GM12892 (cell line): ENCODE measurements at regions not wholly inside any gene's neighbourhood (a gene's known extent, or its start where the extent isn't known, plus 50 kb on each side); places are given as distances from the start of the nearest gene placed in this dataset.

Experiments
- DNase-seq: peaks from one replicate; pipeline ENCODE4 v3.0.0; 2011; ENCODE audit not compliant: insufficient read length
- FAIRE-seq: peaks from 2 replicates; lab custom pipeline; 2011; peaks lifted over from hg19 to GRCh38; lab: Jason Lieb, UNC
- POLR2A ChIP-seq: IDR thresholded peaks from 2 replicates; pipeline ENCODE4 v1.6.1; 2011; ENCODE audit warnings: low read depth, low read length, control low read depth
- POLR2AphosphoS5 ChIP-seq: IDR thresholded peaks from 2 replicates; pipeline ENCODE4 v1.6.1; 2011; ENCODE audit warnings: low read depth, low read length, control low read depth
- TAF1 ChIP-seq: IDR thresholded peaks from 2 replicates; pipeline ENCODE4 v1.6.1; 2011; ENCODE audit warnings: low read depth, mild to moderate bottlenecking, control low read depth, low read length, borderline replicate concordance

DNA sequence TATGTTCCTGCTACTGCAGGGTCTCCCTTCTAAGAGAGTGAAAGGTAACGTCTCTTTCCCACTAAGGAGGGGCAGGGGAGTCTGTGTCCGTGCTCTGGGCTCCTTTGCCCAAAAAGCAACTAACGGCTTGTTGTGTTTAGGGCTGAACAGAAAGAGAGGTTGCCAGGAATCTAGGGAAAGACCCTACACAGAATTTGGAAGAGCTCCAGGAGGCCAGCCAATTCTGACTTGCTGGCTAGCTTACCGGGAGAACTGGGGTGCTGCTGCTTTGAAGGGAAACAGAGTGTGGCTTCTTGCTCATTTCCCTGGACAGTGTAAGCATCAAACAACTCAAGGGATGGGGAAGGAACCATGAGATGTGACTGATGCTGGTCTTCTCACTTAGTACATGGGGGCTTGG lies 176.1 kb downstream of the GADD45G start:
- TF ChIP-seq POLR2A (no peak), TAF1 (no peak), POLR2AphosphoS5 (no peak)
- FAIRE-seq (no peak), DNase-seq (no peak)

DNA sequence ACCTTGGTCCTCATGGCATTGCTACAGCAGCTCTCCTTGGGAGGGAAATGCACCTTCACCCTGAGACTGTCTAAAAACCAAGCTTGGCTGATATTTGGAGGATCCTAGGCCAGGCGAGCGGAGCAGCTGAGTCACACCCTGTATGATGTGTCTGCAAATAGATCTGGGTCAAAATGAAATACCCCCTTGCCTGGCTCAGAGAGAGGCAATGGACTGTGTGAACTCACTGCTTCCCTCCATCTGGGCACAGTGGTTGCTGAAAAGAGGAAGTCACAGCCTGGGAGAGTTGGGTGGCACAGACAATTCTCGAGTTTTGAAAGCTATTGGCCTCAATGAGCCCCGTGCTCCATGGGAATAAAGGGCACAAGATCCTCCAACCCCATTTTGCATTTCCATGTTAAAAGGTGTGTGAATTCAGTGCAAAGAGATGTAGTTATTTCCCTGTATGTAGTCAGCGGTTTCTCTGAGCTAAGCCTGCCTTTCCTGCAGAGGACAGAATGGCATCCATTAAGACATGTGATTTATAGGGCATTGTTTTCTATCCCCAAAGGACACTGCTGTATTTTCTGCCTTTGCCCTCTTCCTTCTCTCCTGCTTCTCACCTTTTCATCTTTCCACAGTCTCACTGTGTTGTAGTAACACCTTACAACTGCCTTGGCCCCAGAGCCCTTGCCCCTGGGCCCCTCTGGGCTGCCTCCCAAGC lies 177.2 kb downstream of the GADD45G start:
- no peak for DNase-seq
- TF ChIP-seq TAF1 (no peak), POLR2AphosphoS5 (no peak), POLR2A (no peak)
- FAIRE-seq = peak; percentile 46

DNA sequence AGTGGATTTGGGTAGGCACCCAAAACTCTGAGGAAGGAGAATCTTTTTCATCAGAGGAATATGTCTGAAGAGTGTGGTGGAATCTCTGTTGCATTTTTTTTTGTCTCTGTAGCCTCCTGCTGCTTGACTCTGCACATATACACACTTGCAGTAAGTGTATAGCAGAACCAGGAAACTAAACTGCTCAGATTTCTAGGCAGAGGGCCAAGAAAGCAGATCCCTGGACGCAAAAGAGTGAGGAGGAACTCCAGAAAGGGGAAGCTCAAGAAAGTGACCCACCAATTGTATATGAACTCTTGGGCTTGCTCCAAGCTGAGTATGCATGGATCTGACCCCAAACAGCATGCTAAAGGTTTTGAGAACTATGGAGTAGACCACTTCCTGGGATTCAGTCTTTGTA lies 181.8 kb downstream of the GADD45G start:
- no peak for FAIRE-seq
- TF ChIP-seq POLR2AphosphoS5 = no peak
- no peak for TF ChIP-seq POLR2A
- no peak for TF ChIP-seq TAF1
- DNase-seq = no peak

DNA sequence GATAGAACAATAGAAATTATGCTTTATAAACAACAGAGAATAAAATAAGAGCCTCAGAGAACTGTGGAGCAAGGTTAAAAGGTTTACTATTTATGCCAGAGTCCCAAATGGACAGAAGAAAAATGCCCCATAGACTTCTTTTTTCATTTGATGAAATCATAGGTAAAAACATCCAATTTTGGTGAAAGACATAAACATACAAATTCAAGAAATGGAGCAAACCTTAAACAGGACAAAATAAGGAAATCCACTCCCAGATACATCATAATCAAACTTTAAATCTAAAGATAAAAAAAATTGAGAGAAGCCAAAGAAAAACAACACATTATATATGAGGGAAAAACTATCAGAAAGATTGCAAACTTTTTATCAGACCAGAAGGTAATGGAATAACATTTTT lies 182.8 kb downstream of the GADD45G start:
- DNase-seq (no peak), FAIRE-seq (no peak)
- TF ChIP-seq POLR2AphosphoS5 (no peak), TAF1 (no peak), POLR2A (no peak)

DNA sequence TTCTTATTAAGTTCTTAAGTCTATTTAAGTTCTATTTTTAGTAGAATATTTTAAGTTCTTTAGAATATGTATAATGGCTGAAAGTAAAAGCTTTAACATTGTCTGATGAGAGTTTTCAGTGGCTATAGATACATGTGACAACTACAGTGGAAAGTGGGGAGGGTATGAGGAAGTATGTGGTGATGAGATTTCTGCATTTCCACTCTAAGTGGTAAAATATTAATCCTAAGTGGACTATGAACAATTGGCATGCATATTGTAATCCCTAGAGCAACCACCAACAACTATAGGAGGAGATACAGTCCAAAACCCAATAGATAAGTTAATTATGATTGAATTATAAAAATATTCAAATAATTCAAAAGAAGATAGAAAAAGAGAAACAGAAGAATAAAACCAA lies 183.6 kb downstream of the GADD45G start:
- TF ChIP-seq TAF1 = no peak
- DNase-seq = no peak
- FAIRE-seq = no peak

DNA sequence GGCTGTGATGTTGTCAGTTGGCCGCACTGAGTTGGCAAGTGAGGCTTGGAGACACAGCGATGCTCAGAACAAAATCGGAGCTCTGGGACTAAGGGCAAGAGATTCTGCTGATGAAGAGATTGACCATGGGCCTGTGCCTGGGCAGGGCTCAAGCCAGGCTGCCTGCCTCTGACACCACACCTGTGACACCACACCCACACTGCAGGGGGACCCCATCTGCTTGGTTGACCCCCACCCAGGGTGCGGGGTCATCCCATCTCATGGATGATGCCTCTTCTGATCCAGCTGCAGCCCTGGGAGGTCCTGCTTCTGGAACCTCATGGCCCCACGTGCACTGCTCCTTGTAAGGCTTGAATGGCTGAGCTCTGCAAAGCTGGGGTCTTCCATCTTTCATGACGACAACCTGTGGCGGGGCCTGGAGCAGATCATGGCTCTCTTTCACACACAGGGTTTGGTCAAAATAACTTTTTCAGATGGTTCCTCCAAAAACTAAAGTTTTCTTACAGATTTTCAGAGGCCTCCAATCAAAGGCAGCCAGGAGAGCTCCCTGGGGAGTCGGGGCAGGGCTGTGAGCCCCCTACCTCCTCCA lies 185.2 kb downstream of the GADD45G start:
- no peak for TF ChIP-seq TAF1
- TF ChIP-seq POLR2A = no peak
- TF ChIP-seq POLR2AphosphoS5 = no peak
- DNase-seq = no peak
- FAIRE-seq = no peak

DNA sequence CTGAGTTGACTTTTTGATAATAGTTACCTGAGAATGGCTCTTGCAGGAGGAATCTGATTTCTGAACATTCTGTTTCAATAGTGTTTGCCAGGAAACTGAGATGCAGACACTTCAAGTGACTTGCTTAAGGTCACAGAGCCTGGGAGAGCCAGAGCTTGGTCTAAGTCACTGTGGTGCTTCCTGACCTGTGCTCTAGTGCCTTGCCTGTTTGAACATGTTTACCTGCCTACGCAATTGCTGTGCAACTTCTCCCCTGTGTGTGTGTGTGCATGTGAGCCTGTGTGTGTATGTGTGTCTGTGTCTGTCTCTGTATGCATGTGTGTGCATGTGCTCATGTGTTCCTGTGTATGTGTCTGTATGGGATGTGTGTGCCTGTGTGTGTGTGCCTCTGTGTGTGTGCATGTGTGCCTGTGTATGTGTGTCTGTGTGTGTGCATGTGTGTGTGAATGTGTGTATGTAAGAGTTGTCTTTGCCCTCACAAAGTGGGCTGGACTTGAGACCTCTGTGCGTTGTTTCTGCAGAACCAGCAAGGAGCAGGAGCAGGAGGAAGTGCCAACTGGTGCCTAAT lies 185.8 kb downstream of the GADD45G start:
- TF ChIP-seq POLR2A (no peak), POLR2AphosphoS5 (no peak), TAF1 (no peak)
- DNase-seq (no peak), FAIRE-seq (peak; percentile 67)

DNA sequence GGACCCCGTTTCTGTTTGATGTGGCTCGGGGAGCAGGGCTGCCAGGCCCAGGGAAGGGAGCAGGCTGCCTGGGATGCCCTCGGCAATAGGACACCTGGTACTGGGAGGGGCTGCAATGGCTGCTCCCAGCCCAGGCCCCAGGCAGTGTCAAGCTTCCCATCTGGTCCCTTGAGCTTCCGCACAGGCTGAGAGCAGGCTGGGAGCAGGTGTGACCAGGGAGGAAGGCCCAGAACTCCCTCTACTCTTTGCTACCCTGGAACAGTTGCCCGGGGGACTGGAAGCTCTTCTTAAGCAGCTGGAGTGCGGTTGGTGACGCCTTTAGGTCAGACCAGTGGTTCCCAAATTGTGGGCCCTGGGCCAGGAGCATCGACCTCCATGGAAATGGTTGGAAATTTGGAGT lies 186.9 kb downstream of the GADD45G start:
- no peak for TF ChIP-seq POLR2A
- TF ChIP-seq TAF1 = no peak
- TF ChIP-seq POLR2AphosphoS5 = no peak
- FAIRE-seq = no peak
- no peak for DNase-seq

DNA sequence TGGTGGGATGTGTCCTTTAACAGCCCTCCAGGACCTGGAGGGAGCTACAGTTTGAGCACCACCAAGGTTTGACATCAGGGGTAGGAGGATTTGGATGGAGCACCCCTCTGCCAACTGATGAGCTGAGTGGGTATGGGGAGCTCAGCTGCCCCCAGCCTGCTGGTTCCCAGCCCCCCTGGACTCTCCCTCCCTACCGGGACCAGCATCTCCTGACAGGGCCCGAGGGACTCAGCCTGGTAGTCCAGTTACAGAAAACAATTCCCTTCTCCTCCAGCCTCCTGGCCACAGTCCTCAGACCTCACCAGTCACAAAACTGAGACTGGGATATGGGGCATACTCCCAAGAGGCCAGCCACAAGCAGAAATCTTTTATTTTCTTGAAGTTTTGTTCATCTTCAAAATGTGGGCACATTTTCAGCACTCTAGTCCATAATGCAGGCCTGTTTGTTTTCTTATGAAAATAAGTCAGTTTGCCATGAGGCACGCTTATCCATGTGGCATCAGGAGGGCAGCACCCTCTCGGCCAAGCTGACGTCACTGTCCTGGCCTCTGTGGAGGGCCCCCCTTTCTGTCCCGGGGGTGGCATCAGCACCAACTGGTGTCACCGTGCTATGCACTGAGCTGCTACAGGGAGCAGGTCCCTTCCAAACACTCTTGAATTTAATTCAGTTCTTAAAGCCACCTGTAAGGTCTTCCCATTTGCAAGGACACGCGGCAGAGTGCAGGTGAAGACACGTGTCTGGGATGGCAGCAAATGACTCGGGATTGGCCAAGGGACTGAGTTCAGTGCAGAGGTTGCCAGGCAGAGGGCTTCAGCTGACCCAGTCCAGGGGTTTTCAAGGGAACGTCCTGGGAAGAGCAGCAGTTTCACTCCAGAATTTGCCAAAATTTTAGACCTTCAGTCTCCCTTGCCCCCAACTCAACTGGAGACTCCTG lies 187.6 kb downstream of the GADD45G start:
- DNase-seq (no peak), FAIRE-seq (no peak)
- TF ChIP-seq POLR2AphosphoS5 = no peak
- TF ChIP-seq TAF1 = no peak
- no peak for TF ChIP-seq POLR2A

DNA sequence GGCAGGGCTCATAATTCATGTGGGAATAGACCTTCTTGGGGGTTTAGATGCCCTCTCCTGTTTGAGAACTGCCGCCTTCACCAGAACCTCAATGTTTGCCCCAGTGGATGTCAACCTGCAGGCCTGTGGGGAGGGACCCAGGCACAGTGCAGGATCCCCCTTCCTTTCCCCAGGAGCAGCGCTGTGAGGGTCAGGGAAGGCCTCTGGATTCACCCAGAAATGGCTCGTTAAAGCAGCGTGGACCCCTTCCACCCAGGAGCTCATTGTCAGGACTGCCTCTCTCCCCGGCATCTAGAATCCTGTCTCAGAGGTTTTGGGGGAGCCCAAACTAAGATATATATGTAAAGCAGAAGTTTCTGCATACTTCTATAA lies 188.3 kb downstream of the GADD45G start:
- no peak for DNase-seq
- TF ChIP-seq POLR2AphosphoS5 = no peak
- no peak for TF ChIP-seq POLR2A
- no peak for TF ChIP-seq TAF1
- FAIRE-seq = no peak

DNA sequence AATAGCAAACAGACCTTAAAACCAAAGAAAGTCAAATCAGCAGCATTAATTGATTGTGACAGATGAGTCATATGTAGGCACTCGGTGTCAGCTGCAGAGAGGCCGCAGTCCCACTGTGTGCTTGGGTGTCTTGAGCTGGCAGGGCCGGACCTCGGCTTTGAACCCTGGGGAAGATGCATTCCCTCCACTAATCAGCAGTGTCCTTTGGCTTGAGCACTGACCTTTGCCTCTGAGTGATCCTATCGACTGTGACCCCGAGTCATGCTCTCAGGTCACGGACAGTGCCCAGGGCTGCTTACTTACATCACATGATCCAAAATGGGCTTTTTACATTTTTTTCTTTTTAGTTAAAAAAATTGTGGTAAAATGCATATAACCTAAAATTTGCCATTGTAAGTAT lies 188.7 kb downstream of the GADD45G start:
- no peak for DNase-seq
- TF ChIP-seq TAF1 = no peak
- no peak for TF ChIP-seq POLR2AphosphoS5
- no peak for TF ChIP-seq POLR2A
- FAIRE-seq = no peak
